ENCODE measurements at regions not wholly inside any gene's neighbourhood (a gene's known extent, or its start where the extent isn't known, plus 50 kb on each side); places are given as distances from the start of the nearest gene placed in this dataset.

- H3K4me2 ChIP-seq (ENCODE audit: low read length): no peak overlapping the region
- no peaks in the 10 kb centered on the region for H3K79me2 ChIP-seq (replicated peaks; ENCODE audit: insufficient read depth, low read length)
- H3K4me3 ChIP-seq (ENCODE audit: low read length): no peak overlapping the region
- no peaks in the 10 kb centered on the region for H3K36me3 ChIP-seq (ENCODE audit: insufficient read depth, low read length)
- no peaks in the 10 kb centered on the region for H3F3A ChIP-seq (ENCODE audit: insufficient read depth, low read length, poor library complexity, severe bottlenecking)
- no peak overlapping the region for H2AFZ ChIP-seq (ENCODE audit: low read depth, low read length)
- H4K20me1 ChIP-seq (ENCODE audit: insufficient read depth): no peaks in the 10 kb centered on the region
- no peak overlapping the region for H3K9ac ChIP-seq (ENCODE audit: low read length)
- H3K27ac ChIP-seq (ENCODE audit: low read length): no peak overlapping the region
- no peaks in the 10 kb centered on the region for H3K9me2 ChIP-seq (ENCODE audit: insufficient read depth, low read length)
- H3K9me3 ChIP-seq (ENCODE audit: low read length): no peaks in the 10 kb centered on the region
- TF ChIP-seq EP300 (conservative IDR thresholded peaks at IDR 0.05; ENCODE audit: poor library complexity, severe bottlenecking) (no peak), MXI1 (conservative IDR thresholded peaks at IDR 0.05; ENCODE audit: poor library complexity, severe bottlenecking) (no peak), EZH2 (IDR thresholded peaks at IDR 0.05; ENCODE audit: borderline replicate concordance, insufficient read depth, low read length, poor library complexity, severe bottlenecking) (no peak), REST (IDR thresholded peaks at IDR 0.05; ENCODE audit: borderline replicate concordance) (no peak), POLR2AphosphoS5 (IDR thresholded peaks at IDR 0.05) (no peak), SMC3 (conservative IDR thresholded peaks at IDR 0.05; ENCODE audit: poor library complexity) (no peak), RAD21 (conservative IDR thresholded peaks at IDR 0.05) (no peak), TAF1 (IDR thresholded peaks at IDR 0.05; ENCODE audit: low read depth) (no peak)
- TF ChIP-seq, protein P1, sequence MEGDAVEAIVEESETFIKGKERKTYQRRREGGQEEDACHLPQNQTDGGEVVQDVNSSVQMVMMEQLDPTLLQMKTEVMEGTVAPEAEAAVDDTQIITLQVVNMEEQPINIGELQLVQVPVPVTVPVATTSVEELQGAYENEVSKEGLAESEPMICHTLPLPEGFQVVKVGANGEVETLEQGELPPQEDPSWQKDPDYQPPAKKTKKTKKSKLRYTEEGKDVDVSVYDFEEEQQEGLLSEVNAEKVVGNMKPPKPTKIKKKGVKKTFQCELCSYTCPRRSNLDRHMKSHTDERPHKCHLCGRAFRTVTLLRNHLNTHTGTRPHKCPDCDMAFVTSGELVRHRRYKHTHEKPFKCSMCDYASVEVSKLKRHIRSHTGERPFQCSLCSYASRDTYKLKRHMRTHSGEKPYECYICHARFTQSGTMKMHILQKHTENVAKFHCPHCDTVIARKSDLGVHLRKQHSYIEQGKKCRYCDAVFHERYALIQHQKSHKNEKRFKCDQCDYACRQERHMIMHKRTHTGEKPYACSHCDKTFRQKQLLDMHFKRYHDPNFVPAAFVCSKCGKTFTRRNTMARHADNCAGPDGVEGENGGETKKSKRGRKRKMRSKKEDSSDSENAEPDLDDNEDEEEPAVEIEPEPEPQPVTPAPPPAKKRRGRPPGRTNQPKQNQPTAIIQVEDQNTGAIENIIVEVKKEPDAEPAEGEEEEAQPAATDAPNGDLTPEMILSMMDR (IDR thresholded peaks at IDR 0.05; ENCODE audit: poor library complexity, severe bottlenecking): no peak
- no peaks in the 10 kb centered on the region for H3K27me3 ChIP-seq (ENCODE audit: insufficient read depth, low read depth, low read length)
These were observed 132.2 kb upstream of the FOXD3 start for GRCh38 chr1:63190171-63190570.

GRCh38 chr1:63198871-63199394 is 123.4 kb upstream of the FOXD3 start:
- Histone ChIP-seq H3K79me2 (replicated peaks; ENCODE audit: insufficient read depth, low read length) (no peaks in the 10 kb centered on the region), H3K36me3 (ENCODE audit: insufficient read depth, low read length) (no peaks in the 10 kb centered on the region), H3K27ac (ENCODE audit: low read length) (no peak overlapping the region)

More at GRCh38 chr1:63198871-63199394, 123.4 kb upstream of the FOXD3 start:
- H3K4me3 ChIP-seq (ENCODE audit: low read length): no peak overlapping the region
- H3K9me3 ChIP-seq (ENCODE audit: low read length): no peaks in the 10 kb centered on the region
- H4K20me1 ChIP-seq (ENCODE audit: insufficient read depth): no peaks in the 10 kb centered on the region
- H3K4me2 ChIP-seq (ENCODE audit: low read length): no peak overlapping the region
- no peaks in the 10 kb centered on the region for H3F3A ChIP-seq (ENCODE audit: insufficient read depth, low read length, poor library complexity, severe bottlenecking)
- no peaks in the 10 kb centered on the region for H3K9me2 ChIP-seq (ENCODE audit: insufficient read depth, low read length)
- no peak overlapping the region for H2AFZ ChIP-seq (ENCODE audit: low read depth, low read length)
- no peak overlapping the region for H3K9ac ChIP-seq (ENCODE audit: low read length)
- TF ChIP-seq TAF1 (IDR thresholded peaks at IDR 0.05; ENCODE audit: low read depth) (no peak), MXI1 (conservative IDR thresholded peaks at IDR 0.05; ENCODE audit: poor library complexity, severe bottlenecking) (no peak), EP300 (conservative IDR thresholded peaks at IDR 0.05; ENCODE audit: poor library complexity, severe bottlenecking) (no peak), EZH2 (IDR thresholded peaks at IDR 0.05; ENCODE audit: borderline replicate concordance, insufficient read depth, low read length, poor library complexity, severe bottlenecking) (no peak), POLR2AphosphoS5 (IDR thresholded peaks at IDR 0.05) (no peak), REST (IDR thresholded peaks at IDR 0.05; ENCODE audit: borderline replicate concordance) (no peak), RAD21 (conservative IDR thresholded peaks at IDR 0.05) (no peak)
- peaks cover 16% of the 10 kb centered on the region for H3K27me3 ChIP-seq (ENCODE audit: insufficient read depth, low read depth, low read length)

Measured in neural cell (in vitro differentiated cells).